C4-2B (cell line): ENCODE measurements at regions not wholly inside any gene's neighbourhood (a gene's known extent, or its start where the extent isn't known, plus 50 kb on each side); places are given as distances from the start of the nearest gene placed in this dataset.

Experiments used
- CTCF ChIP-seq: fragments of 450-650 bp; conservative IDR thresholded peaks from 2 replicates; pipeline ENCODE4 v1.5.1; 2017; ENCODE audit warnings: mild to moderate bottlenecking
- ZFX ChIP-seq: fragments of 450-650 bp; IDR thresholded peaks from 2 replicates; pipeline ENCODE4 v1.6.1; 2017

GRCh38 chr10:131391936-131392335 is 80.4 kb upstream of the TCERG1L start:
- TF ChIP-seq CTCF (no peak), ZFX (no peak)
